ENCODE measurements at regions not wholly inside any gene's neighbourhood (a gene's known extent, or its start where the extent isn't known, plus 50 kb on each side); places are given as distances from the start of the nearest gene placed in this dataset.

GRCh38 chr12:73185403-73185802 lies 913.2 kb downstream of the TRHDE start:
- no peak overlapping the region for H3K4me3 ChIP-seq (ENCODE audit: low read depth, low read length)
- DNase-seq (ENCODE audit: low read depth), result no peak
- no peak for TF ChIP-seq MYC (IDR thresholded peaks at IDR 0.05; ENCODE audit: low read depth, low read length)
- no peak for TF ChIP-seq CTCF (IDR thresholded peaks at IDR 0.05; ENCODE audit: low read depth, low read length)
- no peak for TF ChIP-seq POLR2A (IDR thresholded peaks at IDR 0.05; ENCODE audit: extremely low read depth, insufficient read length)
- TF ChIP-seq MAX (IDR thresholded peaks at IDR 0.05; ENCODE audit: low read depth, low read length), result no peak

GRCh38 chr12:73186272-73186671 lies 914.1 kb downstream of the TRHDE start:
- no peak overlapping the region for H3K4me3 ChIP-seq (ENCODE audit: low read depth, low read length)
- DNase-seq (ENCODE audit: low read depth), result no peak
- no peak for TF ChIP-seq MAX (IDR thresholded peaks at IDR 0.05; ENCODE audit: low read depth, low read length)

GRCh38 chr12:73187765-73188164 lies 915.6 kb downstream of the TRHDE start:
- TF ChIP-seq CTCF (IDR thresholded peaks at IDR 0.05; ENCODE audit: low read depth, low read length), result no peak
- TF ChIP-seq MYC (IDR thresholded peaks at IDR 0.05; ENCODE audit: low read depth, low read length), result no peak
- TF ChIP-seq MAX (IDR thresholded peaks at IDR 0.05; ENCODE audit: low read depth, low read length), result no peak
- TF ChIP-seq POLR2A (IDR thresholded peaks at IDR 0.05; ENCODE audit: extremely low read depth, insufficient read length), result no peak
- no peak for DNase-seq (ENCODE audit: low read depth)
- no peak overlapping the region for H3K4me3 ChIP-seq (ENCODE audit: low read depth, low read length)

GRCh38 chr12:73210548-73211204 lies 938.5 kb downstream of the TRHDE start:
- no peak for DNase-seq (ENCODE audit: low read depth)
- no peak overlapping the region for H3K4me3 ChIP-seq (ENCODE audit: low read depth, low read length)
- TF ChIP-seq MYC (IDR thresholded peaks at IDR 0.05; ENCODE audit: low read depth, low read length), result no peak
- TF ChIP-seq MAX (IDR thresholded peaks at IDR 0.05; ENCODE audit: low read depth, low read length), result no peak
- no peak for TF ChIP-seq CTCF (IDR thresholded peaks at IDR 0.05; ENCODE audit: low read depth, low read length)

GRCh38 chr12:73220951-73221350 lies 948.8 kb downstream of the TRHDE start:
- no peak for DNase-seq (ENCODE audit: low read depth)
- TF ChIP-seq MYC (IDR thresholded peaks at IDR 0.05; ENCODE audit: low read depth, low read length) (no peak), CTCF (IDR thresholded peaks at IDR 0.05; ENCODE audit: low read depth, low read length) (no peak), MAX (IDR thresholded peaks at IDR 0.05; ENCODE audit: low read depth, low read length) (no peak), POLR2A (IDR thresholded peaks at IDR 0.05; ENCODE audit: extremely low read depth, insufficient read length) (no peak)
- no peak overlapping the region for H3K4me3 ChIP-seq (ENCODE audit: low read depth, low read length)

- DNase-seq (ENCODE audit: low read depth), result no peak
- H3K4me3 ChIP-seq (ENCODE audit: low read depth, low read length), result no peak overlapping the region
- TF ChIP-seq POLR2A (IDR thresholded peaks at IDR 0.05; ENCODE audit: extremely low read depth, insufficient read length) (no peak), MYC (IDR thresholded peaks at IDR 0.05; ENCODE audit: low read depth, low read length) (no peak), CTCF (IDR thresholded peaks at IDR 0.05; ENCODE audit: low read depth, low read length) (no peak), MAX (IDR thresholded peaks at IDR 0.05; ENCODE audit: low read depth, low read length) (no peak)
These were observed 949.2 kb downstream of the TRHDE start for GRCh38 chr12:73221398-73221797.
